ENCODE measurements at regions not wholly inside any gene's neighbourhood (a gene's known extent, or its start where the extent isn't known, plus 50 kb on each side); places are given as distances from the start of the nearest gene placed in this dataset.

DNA sequence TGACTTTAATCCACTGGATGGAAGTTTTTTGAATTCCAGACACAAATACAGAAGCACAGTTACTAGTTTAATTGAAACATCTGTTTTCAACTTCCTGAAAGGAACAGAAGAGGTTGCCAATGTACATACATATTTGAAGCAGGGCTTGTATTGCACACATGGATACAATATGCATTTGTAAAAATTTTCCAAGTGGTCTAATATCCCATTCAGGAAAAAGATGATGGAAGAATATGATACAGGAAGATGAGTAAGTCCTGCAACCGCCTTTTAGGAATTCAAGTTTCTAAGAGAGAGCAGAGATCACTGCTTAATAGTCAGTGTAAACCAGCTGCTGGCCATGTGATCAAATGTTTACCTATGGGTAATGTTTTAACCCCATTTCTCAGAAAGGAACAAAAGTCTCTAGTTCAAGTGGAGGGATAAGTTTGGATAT lies 265.4 kb downstream of the TRIB2 start:
- ATAC-seq (peak in 2 of 4 donors; percentile 28 to 39), FAIRE-seq (no peak), DNase-seq (no peak)
- Histone ChIP-seq H3K27me3 (no peaks in the 10 kb centered on the region), H3K9me3 (no peaks in the 10 kb centered on the region), H3K4me3 (no peak overlapping the region), H3K27ac (no peak overlapping the region), H3K36me3 (no peaks in the 10 kb centered on the region), H3K4me1 (no peaks in the 10 kb centered on the region)
- intact Hi-C loops (cut with DNase I), result no loop called here
- WGBS, 2 donors, result 55 to 64% methylated on average over 1 of the region's 1 CpG
- TF ChIP-seq, protein P1, sequence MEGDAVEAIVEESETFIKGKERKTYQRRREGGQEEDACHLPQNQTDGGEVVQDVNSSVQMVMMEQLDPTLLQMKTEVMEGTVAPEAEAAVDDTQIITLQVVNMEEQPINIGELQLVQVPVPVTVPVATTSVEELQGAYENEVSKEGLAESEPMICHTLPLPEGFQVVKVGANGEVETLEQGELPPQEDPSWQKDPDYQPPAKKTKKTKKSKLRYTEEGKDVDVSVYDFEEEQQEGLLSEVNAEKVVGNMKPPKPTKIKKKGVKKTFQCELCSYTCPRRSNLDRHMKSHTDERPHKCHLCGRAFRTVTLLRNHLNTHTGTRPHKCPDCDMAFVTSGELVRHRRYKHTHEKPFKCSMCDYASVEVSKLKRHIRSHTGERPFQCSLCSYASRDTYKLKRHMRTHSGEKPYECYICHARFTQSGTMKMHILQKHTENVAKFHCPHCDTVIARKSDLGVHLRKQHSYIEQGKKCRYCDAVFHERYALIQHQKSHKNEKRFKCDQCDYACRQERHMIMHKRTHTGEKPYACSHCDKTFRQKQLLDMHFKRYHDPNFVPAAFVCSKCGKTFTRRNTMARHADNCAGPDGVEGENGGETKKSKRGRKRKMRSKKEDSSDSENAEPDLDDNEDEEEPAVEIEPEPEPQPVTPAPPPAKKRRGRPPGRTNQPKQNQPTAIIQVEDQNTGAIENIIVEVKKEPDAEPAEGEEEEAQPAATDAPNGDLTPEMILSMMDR (IDR thresholded peaks at IDR 0.05), result no peak

DNA sequence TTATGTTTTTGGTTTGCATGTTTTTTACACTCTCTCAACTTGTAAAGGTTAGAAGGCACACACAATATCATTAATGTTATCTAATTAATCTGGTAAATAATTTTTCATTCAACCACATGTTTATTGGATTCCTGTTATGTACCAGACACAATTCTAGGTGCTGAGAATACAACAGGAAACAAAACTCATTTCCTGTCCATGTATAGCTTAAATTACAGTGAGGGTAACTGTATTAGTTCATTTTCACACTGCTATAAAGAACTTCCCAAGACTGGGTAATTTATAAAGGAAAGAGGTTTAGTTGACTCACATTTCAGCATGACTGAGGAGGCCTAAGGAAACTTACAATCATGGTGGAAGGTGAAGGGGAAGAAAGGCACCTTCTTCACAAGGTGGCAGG lies 270.5 kb downstream of the TRIB2 start:
- ATAC-seq (no peak), DNase-seq (no peak), FAIRE-seq (no peak)
- Histone ChIP-seq H3K4me1 (no peaks in the 10 kb centered on the region), H3K36me3 (no peaks in the 10 kb centered on the region), H3K27ac (no peak overlapping the region), H3K4me3 (no peak overlapping the region), H3K9me3 (no peaks in the 10 kb centered on the region), H3K27me3 (no peaks in the 10 kb centered on the region)
- intact Hi-C loops (cut with DNase I), result no loop called here
- TF ChIP-seq, protein P1 (IDR thresholded peaks at IDR 0.05), result no peak

DNA sequence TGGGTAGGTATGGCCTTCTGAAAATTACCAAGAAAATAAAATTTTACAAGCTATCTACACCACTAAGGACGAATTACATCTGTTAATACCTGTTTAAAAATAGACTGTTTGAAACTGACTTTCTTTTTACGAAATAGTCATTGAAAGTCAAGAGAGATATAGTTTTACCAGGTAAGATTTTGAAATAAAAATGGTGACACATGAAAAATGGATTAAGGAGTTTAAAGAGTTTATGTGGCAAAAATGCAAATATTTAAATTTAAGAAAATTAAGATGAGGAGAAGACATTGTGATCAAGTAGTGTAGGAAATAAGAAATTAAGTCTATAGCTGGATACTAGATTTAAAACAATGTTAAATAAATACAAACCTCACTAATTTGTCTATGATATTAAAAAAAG lies 271.5 kb downstream of the TRIB2 start:
- no peak for ATAC-seq
- Histone ChIP-seq H3K4me1 (no peaks in the 10 kb centered on the region), H3K9me3 (no peaks in the 10 kb centered on the region), H3K27me3 (no peaks in the 10 kb centered on the region), H3K4me3 (no peak overlapping the region), H3K36me3 (no peaks in the 10 kb centered on the region), H3K27ac (no peak overlapping the region)
- intact Hi-C loops (cut with DNase I), result no loop called here
- TF ChIP-seq, protein P1 (IDR thresholded peaks at IDR 0.05), result no peak
- FAIRE-seq, result no peak
- no peak for DNase-seq
- 72 to 79% methylated on average over 2 of the region's 2 CpGs for WGBS, 2 donors

DNA sequence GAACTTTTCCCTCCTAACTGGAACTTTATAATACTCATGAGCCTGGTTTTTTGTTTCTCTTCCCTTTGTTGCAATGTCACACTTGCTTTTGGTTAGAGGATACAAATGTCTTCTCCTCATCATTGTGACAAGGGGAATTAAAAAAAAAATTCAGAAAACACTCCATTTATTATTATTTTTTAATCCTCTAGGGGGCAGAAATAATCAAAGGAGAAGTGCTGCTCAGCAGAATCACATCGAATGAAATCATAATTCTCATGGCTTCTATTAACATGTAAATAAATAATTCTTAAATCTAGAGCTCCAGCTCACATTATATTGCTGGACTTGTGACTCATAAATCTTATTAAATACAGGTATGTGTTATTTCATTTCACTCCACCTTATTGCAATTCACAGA lies 273.8 kb downstream of the TRIB2 start:
- intact Hi-C loops (cut with DNase I), result no loop called here
- Histone ChIP-seq H3K9me3 (no peaks in the 10 kb centered on the region), H3K36me3 (no peaks in the 10 kb centered on the region), H3K27me3 (no peaks in the 10 kb centered on the region), H3K27ac (no peak overlapping the region), H3K4me1 (no peaks in the 10 kb centered on the region), H3K4me3 (no peak overlapping the region)
- TF ChIP-seq, protein P1 (IDR thresholded peaks at IDR 0.05), result peak in 1 of 4 donors; percentile 31
- ATAC-seq, result peak in 1 of 4 donors; percentile 30
- no peak for DNase-seq
- WGBS, 2 donors, result 8 to 15% methylated on average over 1 of the region's 1 CpG
- FAIRE-seq, result no peak

DNA sequence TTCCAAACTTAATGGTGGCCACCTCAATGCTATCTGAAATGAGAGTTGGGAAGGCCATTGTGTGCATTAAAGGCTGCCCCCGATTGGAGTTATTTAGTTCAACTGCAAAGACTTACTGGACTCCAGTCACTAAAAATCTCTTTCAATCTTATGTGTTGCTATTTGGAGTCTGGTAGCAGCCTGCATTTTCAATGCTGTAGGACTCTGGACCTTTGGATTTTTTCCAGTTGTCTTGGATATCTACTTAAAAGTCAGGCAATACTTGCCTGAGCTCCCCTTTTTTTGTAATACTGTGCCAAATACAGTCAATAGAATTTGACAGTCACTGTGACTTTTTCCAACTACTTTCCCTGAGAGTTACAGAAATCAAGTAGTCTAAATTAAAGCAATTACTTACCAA lies 281.9 kb downstream of the TRIB2 start:
- no peaks in the 10 kb centered on the region for H3K27me3 ChIP-seq
- TF ChIP-seq, protein P1 (IDR thresholded peaks at IDR 0.05), result no peak
- intact Hi-C loops (cut with DNase I), result no loop called here
- H3K4me3 ChIP-seq, result no peak overlapping the region
- 35 to 42% methylated on average over 1 of the region's 1 CpG for WGBS, 2 donors
- DNase-seq (no peak), FAIRE-seq (no peak), ATAC-seq (peak in 3 of 4 donors; percentile 49 to 65 (median 60))
- no peaks in the 10 kb centered on the region for H3K9me3 ChIP-seq
- H3K27ac ChIP-seq, result no peak overlapping the region
- peaks cover 0 to 16% (median 4%) of the 10 kb centered on the region in 3 donors for H3K4me1 ChIP-seq
- no peaks in the 10 kb centered on the region for H3K36me3 ChIP-seq

All from pancreas (tissue), 10 donors.